Spleen (tissue), 11 donors: ENCODE measurements at regions not wholly inside any gene's neighbourhood (a gene's known extent, or its start where the extent isn't known, plus 50 kb on each side); places are given as distances from the start of the nearest gene placed in this dataset.

Experiments
- DNase-seq: peaks from one replicate; pipeline ENCODE4 v3.0.0-alpha.2; 2020
- H3K27ac ChIP-seq, 8 donors: fragments of 200-600 bp; sonication (generic) in 7 of 8; 1 replicate in 4 of 8; 2 replicates in 4 of 8; pipeline versions ENCODE4 v1.5.0 to v1.8.0; 2016 to 2021; ENCODE audit warnings: inconsistent platforms in 4 of 8, mild to moderate bottlenecking in 4 of 8, moderate library complexity in 1 of 8
- H3K27me3 ChIP-seq, 7 donors: fragments of 200-600 bp; sonication (generic) in 6 of 7; replicated peaks in 1 of 7; 1 replicate in 4 of 7; 2 replicates in 3 of 7; pipeline versions ENCODE4 v1.5.0 to v1.8.0; 2016 to 2021; ENCODE audit warnings: inconsistent platforms in 3 of 7, mild to moderate bottlenecking in 1 of 7
- H3K36me3 ChIP-seq, 6 donors: fragments of 200-600 bp; sonication (generic) in 5 of 6; 1 replicate in 4 of 6; 2 replicates in 2 of 6; pipeline versions ENCODE4 v1.5.0 to v1.8.0; 2016 to 2021; ENCODE audit warnings: inconsistent platforms in 2 of 6
- H3K4me1 ChIP-seq, 6 donors: fragments of 200-600 bp; sonication (generic) in 5 of 6; 1 replicate in 3 of 6; 2 replicates in 3 of 6; pipeline versions ENCODE4 v1.5.0 to v1.8.0; 2016 to 2021; ENCODE audit warnings: inconsistent platforms in 3 of 6
- H3K4me3 ChIP-seq, 8 donors: fragments of 200-600 bp; sonication (generic) in 7 of 8; 1 replicate in 4 of 8; 2 replicates in 4 of 8; pipeline versions ENCODE4 v1.5.0 to v1.8.0; 2016 to 2021; ENCODE audit warnings: inconsistent platforms in 4 of 8, mild to moderate bottlenecking in 4 of 8, moderate library complexity in 2 of 8
- H3K9me3 ChIP-seq, 8 donors: fragments of 200-600 bp; sonication (generic) in 7 of 8; 1 replicate in 4 of 8; 2 replicates in 4 of 8; pipeline versions ENCODE4 v1.5.0 to v1.8.0; 2016 to 2021; ENCODE audit warnings: inconsistent platforms in 4 of 8
- CTCF ChIP-seq, 11 experiments: fragments of 200-600 bp in 7 of 11; fragments of 450-650 bp in 4 of 11; sonication (generic) in 4 of 11; IDR thresholded peaks in 8 of 11; conservative IDR thresholded peaks in 3 of 11; 1 replicate in 7 of 11; 2 replicates in 4 of 11; pipeline versions ENCODE4 v1.4.0 to v1.8.0; 2016 to 2021; ENCODE audit warnings: antibody characterized with exemption in 11 of 11, inconsistent platforms in 4 of 11, mild to moderate bottlenecking in 1 of 11
- POLR2A ChIP-seq, 3 donors: fragments of 450-650 bp; IDR thresholded peaks; one replicate each; pipeline ENCODE4 v1.5.1; 2017; ENCODE audit warnings: antibody characterized with exemption in 3 of 3, mild to moderate bottlenecking in 1 of 3
- POLR2AphosphoS5 ChIP-seq, 3 donors: sonication (generic); formaldehyde crosslinking; IDR thresholded peaks; one replicate each; pipeline ENCODE4 v1.5.1; 2017; ENCODE audit warnings: antibody characterized with exemption in 3 of 3
- WGBS, 5 donors: extraction: QIAGEN DNeasy Blood & Tissue Kit in 3 of 5; methylation state at CpG; one replicate each; pipeline versions ENCODE4 v1.1.5 to v1.1.7; 2013 to 2018; 5-methylcytosine and 5-hydroxymethylcytosine counted together
- intact Hi-C: fragments of 100-400 bp; cut with DNase I; formaldehyde crosslinking; loops from one replicate; pipeline ENCODE4 v1.15.0; 2023; ENCODE audit warnings: low total_unique reads
- donor health status: healthy with polysubstance abuse.
- donor health status: DM: no; HTN: no; CAD: no; lungs with moderate emphysema.
- donor health status: DM: no; HTN: no; CAD: no.
- donor health status: Bipolar disorder and iron deficiency.
- donor health status: healthy.
- donor health status: DM: no; HTN: no; CAD: no.
- donor health status: DM: yes; HTN: yes; CAD: no.

DNA sequence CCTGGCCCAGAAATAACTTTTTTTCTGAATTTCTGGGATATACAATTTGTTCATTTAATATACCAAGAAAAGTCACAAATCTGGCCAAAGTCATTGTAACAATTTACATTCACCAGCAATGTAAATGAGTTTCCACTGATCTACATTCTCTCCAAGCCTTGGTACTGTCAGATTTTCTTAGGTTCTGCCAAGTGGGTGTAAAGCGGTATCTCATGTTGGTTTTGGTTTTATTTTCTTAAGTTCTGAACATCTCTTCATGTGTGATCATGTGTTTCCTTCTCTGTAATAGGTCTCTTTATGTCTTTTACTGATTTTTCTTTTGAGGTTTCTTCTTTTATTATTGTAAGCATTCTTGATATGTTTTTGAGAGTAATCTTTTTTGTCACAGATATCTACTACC, 235.6 kb upstream of the COL8A1 start:
- Histone ChIP-seq H3K27ac (no peak overlapping the region), H3K4me3 (no peak overlapping the region), H3K36me3 (no peaks in the 10 kb centered on the region), H3K27me3 (no peaks in the 10 kb centered on the region), H3K9me3 (peaks cover 0 to 22% (median 19%) of the 10 kb centered on the region in 8 donors), H3K4me1 (no peaks in the 10 kb centered on the region)
- intact Hi-C loops, result no loop called here
- WGBS, 5 donors, result 79 to 95% (median 87%) methylated on average over 1 of the region's 1 CpG
- no peak for TF ChIP-seq POLR2A (IDR thresholded peaks at IDR 0.05)
- no peak for DNase-seq

- H3K27ac ChIP-seq, result no peak overlapping the region
- intact Hi-C loops, result loop anchor here (2.0 kb wide), 1 partner anchor 62 kb away; no protein-coding TSS in a partner anchor
- WGBS, 5 donors, result 73 to 85% (median 75%) methylated on average over 2 of the region's 2 CpGs
- no peak for DNase-seq
- H3K9me3 ChIP-seq, result peaks cover 0 to 32% (median 21%) of the 10 kb centered on the region in 8 donors
- H3K27me3 ChIP-seq, result no peaks in the 10 kb centered on the region
- no peaks in the 10 kb centered on the region for H3K4me1 ChIP-seq
- no peaks in the 10 kb centered on the region for H3K36me3 ChIP-seq
- no peak overlapping the region for H3K4me3 ChIP-seq
- TF ChIP-seq POLR2AphosphoS5 (IDR thresholded peaks at IDR 0.05) (no peak), POLR2A (IDR thresholded peaks at IDR 0.05) (no peak), CTCF (IDR thresholded peaks at IDR 0.05 in 8 of 11, conservative IDR thresholded peaks at IDR 0.05 in 3 of 11) (no peak)
Measured at GRCh38 chr3:99400352-99400751, 238.0 kb upstream of the COL8A1 start.

DNA sequence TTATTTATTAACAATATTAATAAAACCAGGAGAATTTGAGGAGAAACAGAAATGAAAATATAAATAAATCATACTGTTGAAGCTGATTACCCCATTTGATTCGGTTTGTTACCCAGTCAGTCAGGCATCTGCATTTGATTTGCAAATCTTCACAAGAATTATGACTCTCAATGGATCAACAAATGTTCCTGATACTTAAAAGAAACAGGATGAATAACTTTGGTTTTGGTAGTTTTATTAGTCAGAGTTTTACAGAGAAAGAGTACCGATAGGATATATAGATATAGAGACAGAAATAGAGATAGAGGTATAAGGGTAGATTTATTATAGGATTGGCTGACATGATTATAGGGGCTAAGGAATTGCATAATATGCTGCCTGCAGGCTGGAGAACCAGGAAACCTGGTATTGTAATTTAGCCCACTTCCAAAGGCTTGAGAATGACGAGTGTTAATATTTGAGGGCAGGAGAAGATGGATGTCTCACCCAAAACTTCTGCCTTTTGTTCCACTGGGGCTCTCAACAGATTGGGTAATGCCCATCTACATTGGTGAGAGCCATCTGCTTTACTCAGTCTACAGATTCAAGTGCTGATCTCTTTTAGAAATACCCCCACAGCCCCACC, 241.6 kb upstream of the COL8A1 start:
- TF ChIP-seq POLR2A (IDR thresholded peaks at IDR 0.05) (no peak), CTCF (IDR thresholded peaks at IDR 0.05 in 8 of 11, conservative IDR thresholded peaks at IDR 0.05 in 3 of 11) (no peak), POLR2AphosphoS5 (IDR thresholded peaks at IDR 0.05) (no peak)
- Histone ChIP-seq H3K27me3 (no peaks in the 10 kb centered on the region), H3K4me3 (no peak overlapping the region), H3K9me3 (peaks cover 0 to 32% (median 21%) of the 10 kb centered on the region in 8 donors), H3K27ac (no peak overlapping the region), H3K36me3 (no peaks in the 10 kb centered on the region), H3K4me1 (no peaks in the 10 kb centered on the region)
- 70 to 83% (median 76%) methylated on average over 3 of the region's 3 CpGs for WGBS, 5 donors
- intact Hi-C loops, result no loop called here
- DNase-seq, result no peak

DNA sequence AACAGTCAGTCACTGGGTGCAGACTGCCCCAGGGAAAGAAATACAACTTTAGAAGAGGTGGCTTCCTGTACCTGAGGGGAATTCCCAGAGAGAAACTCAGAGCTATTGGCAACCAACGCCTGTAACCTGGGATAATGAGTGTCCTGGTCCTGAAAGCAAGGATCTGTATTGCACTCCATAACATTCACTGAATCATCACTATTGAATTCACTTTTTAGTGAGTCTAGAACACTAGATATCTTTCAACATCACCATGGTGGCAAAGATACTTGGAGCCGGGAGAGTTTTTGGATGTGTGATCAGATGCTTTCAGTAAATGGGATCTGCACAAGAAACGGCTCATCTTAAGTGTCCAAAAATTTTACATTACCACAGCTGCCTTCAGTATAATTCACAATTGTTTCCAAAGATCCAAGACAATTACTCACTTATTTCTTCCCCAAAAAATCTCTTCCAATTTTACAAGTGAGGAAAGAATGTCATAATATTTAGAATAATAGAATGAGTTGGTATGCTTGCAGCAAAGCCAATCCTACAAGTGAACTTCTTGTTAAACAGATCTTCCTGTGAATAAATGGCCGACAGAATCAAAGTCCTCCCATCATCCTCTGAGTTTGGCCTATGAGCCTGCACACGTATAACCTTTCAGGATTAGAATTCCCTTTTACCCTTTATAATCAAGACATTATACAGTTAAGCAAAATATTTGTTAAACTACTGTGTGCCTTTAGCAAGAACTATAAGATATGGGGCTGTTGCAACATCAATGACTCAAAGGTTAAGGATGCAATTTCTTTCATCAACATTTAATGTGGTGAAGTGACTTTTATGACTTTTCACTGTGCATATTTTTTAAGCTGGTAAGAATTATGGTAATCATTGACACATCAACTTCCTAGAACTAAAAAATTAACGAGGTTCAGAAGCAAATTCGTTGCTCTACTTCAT, 243.3 kb upstream of the COL8A1 start:
- no peak for DNase-seq
- Histone ChIP-seq H3K36me3 (no peaks in the 10 kb centered on the region), H3K4me3 (no peak overlapping the region), H3K27me3 (no peaks in the 10 kb centered on the region), H3K4me1 (no peaks in the 10 kb centered on the region), H3K9me3 (peaks cover 0 to 30% (median 21%) of the 10 kb centered on the region in 8 donors), H3K27ac (no peak overlapping the region)
- intact Hi-C loops, result no loop called here
- WGBS, 5 donors, result 68 to 78% (median 71%) methylated on average over 7 of the region's 7 CpGs
- TF ChIP-seq POLR2A (IDR thresholded peaks at IDR 0.05) (no peak), POLR2AphosphoS5 (IDR thresholded peaks at IDR 0.05) (no peak), CTCF (IDR thresholded peaks at IDR 0.05 in 8 of 11, conservative IDR thresholded peaks at IDR 0.05 in 3 of 11) (no peak)
